HG03442 (cell line): ENCODE measurements at regions not wholly inside any gene's neighbourhood (a gene's known extent, or its start where the extent isn't known, plus 50 kb on each side); places are given as distances from the start of the nearest gene placed in this dataset.
"Not testable (repeated sequence)": the region's sequence is repeated elsewhere in the genome, so short reads cannot be mapped to it uniquely, and the experiment has no call there.

Experiments used
- ATAC-seq: cut with Tn5 transposase; IDR thresholded peaks from one replicate; pipeline ENCODE4 v1.9.1; 2021; ENCODE audit warnings: mild to moderate bottlenecking, moderate library complexity; ENCODE audit not compliant: unreplicated experiment

DNA sequence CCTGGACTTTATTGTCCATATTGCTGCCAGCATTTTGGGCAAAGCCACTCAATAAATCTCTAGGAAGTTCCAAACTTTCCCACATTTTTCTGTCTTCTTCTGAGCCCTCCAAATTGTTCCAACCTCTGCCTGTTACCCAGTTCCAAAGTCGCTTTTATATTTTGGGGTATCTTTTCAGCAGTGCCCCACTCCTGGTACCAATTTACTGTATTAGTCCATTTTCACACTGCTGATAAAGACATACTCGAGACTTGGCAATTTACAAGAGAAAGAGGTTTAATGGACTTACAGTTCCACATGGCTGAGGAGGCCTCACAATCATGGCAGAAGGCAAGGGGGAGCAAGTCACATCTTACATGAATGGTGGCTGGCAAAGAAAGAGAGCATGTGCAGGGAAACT, 53.4 kb downstream of the AHSP start:
- ATAC-seq, result not testable (repeated sequence)

DNA sequence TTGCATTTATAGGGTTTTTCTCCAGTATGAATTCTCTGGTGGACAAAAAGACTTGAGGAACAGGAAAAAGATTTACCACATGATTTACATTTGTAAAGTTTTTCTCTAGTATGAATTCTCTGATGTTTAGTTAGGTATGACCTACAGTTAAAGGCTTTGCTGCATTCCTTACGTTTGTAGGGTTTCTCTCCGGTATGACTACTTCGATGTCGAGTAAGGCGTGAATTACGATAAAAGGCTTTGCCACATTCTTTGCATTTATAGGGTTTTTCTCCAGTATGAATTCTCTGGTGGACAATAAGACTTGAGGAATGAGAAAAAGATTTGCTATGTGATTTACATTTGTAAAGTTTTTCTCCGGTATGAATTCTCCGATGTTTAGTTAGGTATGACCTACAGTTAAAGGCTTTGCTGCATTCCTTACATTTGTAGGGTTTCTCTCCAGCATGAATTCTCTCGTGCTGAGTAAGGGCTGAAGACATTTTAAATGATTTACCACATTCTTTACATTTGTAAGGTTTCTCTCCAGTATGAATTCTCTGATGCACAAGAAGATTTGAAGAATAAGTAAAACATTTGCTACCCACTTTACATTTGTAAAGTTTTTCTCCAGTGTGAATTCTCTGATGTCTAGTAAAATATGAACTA, 74.2 kb downstream of the AHSP start:
- ATAC-seq, result not testable (repeated sequence)

DNA sequence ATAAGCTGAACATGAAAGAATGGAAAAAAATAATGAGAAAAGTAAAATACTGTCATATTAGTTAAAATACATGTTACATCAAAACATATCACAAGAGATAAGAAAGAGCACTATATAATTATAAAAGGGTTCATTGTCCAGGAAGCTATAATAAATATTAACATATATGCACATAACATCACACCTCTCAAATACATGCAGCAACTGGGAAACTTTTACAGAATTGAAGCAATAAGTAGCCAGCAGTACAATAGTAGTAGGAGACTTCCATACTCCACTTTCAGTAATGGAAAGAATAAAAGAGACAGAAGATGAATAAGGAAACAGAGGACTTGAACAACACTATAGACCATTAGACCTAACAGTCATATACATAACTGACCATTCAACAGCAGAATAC, 90.4 kb downstream of the AHSP start:
- no peak for ATAC-seq

DNA sequence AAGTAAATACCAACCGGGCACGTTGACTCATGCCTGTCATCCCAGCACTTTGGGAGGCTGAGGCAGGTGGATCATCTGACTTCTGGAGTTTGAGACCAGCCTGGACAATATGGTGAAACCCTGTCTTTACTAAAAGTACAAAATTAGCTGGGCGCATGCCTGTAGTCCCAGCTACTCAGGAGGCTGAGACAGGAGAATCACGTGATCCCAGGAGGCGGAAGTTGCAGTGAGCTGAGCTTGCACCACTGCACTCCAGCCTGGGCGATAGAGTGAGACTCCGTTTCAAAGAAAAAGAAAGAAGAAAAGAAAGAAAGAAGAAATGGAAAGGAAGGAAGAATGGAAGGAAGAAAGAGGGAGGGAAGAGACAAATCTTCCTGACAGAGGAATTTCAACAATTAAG, 108.7 kb downstream of the AHSP start:
- ATAC-seq, result no peak

DNA sequence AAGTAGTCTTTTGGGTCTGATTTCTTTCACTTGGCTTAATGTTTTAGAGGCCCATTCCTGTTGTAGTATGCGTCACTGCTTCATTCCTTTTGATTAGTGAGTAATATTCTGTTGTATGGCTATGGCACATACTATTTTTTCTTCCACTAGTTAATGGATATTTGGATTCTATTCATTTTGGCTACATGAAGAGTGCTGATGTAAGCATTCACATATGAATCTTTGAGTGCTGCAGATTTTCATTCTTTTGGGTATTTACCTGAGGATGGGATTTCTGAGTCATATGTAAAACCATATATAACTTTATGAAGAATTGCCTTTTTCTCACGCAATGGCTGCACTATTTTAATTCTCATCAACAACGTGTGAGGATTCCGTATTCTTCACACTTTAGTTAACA, 113.6 kb downstream of the AHSP start:
- no peak for ATAC-seq

DNA sequence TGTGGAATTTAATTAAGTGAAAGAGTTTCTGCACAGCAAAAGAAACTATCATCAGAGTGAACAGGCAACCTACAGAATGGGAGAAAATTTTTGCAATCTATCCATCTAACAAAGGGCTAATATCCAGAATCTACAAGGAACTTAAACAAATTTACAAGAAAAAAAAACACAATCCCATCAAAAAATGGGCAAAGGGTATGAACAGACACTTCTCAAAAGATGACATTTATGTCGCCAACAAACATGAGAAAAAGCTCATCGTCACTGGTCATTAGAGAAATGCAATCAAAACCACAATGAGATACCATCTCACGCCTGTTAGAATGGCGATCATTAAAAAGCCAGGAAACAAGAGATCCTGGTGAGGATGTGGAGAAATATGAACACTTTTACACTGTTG, 128.0 kb downstream of the AHSP start:
- not testable (repeated sequence) for ATAC-seq

DNA sequence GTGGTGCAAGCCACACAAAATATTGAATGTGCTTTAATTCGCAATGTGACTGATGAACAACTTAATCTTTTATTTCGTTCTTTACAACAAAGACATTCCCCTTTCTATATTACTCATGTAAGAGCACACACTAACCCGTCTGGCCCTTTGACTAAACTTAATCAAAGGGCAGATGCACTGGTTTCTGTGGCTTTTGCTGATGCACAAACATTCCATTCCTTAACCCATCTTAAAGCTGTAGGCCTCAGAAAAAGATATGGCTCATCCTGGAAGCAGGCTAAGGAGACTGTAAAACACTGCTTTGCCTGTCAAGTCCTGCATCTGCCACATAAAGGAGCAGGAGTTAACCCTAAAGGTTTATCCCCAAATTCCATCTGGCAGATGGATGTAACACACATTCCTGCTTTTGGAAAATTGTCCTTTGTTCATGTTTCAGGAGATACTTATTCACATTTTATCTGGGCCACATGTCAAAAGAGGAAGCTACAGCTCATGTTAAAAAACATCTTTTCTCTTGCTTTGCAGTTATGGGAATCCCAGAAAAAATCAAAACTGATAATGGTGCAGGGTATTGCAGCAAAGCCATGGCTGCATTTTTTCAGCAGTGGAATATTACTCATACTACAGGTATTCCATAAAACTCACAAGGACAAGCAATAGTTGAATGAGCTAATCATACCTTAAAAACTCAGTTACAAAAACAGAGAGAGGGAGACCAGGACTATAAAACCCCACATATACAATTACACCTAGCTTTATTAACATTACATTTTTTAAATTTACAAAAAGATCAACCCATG, 137.2 kb downstream of the AHSP start:
- ATAC-seq, result no peak

DNA sequence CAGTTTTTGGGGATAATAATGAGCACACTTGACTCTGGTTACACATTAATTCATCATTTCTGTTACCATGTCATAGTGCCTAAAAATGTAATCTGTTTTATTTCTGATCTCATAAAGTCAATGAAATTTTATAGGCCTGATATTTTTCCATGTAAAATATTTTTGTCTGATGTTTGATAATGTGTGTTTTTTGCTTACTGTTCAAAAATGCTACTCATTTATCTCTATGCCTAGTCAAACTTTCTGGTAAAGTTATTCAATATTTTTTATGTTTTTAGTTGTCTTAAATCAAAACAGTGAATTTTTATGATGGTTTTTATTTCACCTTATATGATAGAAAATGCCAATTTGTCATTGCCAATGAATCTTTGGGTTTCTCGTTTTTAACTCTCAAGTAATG, 147.0 kb downstream of the AHSP start:
- ATAC-seq, result no peak

DNA sequence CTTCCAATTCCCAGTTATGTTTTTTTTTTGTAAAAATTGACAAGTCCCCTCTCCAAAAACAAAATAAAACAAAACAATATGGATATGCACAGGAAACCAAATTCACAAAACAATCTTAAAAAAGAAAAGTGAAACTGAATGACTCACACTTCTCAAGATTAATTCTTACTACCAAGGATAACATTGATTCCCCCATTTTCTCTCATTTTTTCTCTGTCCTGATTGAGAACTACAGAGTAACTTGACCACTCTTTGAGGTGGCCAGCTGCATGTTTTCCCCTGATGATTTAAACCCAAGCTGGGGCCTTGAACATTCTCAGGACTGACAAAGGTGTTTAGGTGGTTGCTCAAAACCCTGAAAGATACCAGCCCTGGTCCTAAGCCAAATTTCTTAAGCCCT, 149.0 kb downstream of the AHSP start:
- ATAC-seq, result no peak

DNA sequence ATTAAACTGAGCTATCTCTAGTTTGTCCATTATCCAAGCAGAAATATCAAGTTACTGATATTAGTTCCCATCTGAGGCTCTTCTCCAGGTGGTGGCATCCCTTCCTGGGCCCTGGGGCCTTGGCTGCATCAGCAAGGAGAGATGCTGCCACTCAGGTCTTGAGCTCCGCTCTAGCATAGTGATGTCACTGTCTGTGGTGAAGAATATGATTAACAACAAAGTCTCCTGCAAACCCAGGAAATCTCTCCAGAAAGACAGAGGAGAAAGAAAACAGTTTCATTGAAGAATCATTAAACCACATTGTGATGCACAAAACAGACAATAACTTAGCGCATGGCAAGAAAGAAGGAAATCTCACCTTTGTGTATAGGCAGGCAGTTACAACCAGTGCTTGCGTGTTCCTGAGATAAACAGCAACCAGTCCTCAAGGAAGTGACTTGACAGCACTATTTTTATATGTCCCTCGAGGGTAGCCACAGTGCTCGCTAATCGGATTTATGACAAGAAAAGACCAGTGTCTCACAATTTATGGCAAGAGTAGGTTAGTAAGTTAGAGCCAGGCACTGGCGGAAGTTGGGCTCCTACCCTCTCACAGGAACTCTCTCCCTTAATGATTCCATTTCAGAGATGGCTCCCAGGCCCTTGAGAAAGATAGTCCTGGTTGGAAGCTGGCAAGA, 151.1 kb downstream of the AHSP start:
- no peak for ATAC-seq

DNA sequence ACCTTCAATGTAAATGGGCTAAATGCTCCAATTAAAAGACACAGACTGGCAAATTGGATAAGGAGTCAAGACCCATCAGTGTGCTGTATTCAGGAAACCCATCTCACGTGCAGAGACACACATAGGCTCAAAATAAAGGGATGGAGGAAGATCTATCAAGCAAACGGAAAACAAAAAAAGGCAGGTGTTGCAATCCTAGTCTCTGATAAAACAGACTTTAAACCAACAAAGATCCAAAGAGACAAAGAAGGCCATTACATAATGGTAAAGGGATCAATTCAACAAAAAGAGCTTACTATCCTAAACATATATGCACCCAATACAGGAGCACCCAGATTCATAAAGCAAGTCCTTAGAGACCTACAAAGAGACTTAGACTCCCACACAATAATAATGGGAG, 161.6 kb downstream of the AHSP start:
- not testable (repeated sequence) for ATAC-seq

DNA sequence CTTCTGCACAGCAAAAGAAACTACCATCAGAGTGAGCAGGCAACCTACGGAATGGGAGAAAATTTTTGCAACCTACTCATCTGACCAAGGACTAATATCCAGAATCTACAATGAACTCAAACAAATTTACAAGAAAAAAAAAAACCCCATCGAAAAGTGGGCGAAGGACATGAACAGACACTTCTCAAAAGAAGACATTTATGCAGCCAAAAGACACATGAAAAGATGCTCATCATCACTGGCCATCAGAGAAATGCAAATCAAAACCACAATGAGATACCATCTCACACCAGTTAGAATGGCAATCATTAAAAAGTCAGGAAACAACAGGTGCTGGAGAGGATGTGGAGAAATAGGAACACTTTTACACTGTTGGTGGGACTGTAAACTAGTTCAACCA, 164.6 kb downstream of the AHSP start:
- ATAC-seq, result not testable (repeated sequence)

DNA sequence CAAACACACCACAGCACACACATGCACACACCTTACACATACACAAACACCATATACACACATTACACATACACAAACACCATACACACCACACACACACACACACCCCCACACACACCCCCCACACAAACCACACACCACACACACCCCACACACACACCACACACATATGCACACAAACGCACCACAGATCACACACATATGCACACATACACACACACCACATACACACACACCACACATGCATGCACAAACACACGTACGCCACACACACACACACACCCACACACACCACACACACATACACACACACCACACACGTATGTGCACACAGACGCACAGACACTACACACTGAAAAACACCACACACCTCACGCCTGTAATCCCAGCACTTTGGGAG, 166.0 kb downstream of the AHSP start:
- ATAC-seq, result no peak

DNA sequence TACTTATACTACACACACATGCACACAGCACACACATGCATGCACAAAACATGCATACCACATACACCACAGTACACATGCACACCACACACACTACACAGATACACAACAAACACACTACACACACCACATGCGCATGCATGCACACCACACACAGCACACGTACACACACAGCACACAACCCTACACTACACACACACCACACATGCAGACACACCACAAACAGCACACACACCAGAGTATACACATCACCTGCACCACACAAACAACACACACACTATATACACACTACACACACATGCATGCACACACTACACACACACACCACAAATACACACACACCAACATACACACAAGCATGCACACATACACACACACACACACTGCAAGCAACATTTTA, 166.8 kb downstream of the AHSP start:
- no peak for ATAC-seq

DNA sequence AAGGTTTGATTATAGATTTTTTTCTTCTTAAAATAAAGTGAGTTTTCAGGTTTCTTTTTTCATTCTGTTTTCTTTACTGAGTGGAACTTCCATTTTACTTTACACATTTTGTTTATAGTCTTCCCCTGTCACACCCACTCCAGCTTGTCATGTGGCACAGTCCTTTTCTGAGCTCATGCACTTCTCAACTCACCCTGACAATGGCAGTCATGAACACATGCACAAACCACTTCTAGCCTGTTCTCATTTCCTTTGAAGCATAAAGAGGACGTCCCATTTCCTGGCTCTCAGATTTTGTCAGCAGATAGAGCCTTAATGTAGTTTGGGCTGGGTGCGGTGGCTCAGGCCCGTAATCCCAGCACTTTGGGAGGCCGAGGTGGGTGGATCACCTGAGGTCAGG, 168.0 kb downstream of the AHSP start:
- peak; percentile 53 for ATAC-seq

DNA sequence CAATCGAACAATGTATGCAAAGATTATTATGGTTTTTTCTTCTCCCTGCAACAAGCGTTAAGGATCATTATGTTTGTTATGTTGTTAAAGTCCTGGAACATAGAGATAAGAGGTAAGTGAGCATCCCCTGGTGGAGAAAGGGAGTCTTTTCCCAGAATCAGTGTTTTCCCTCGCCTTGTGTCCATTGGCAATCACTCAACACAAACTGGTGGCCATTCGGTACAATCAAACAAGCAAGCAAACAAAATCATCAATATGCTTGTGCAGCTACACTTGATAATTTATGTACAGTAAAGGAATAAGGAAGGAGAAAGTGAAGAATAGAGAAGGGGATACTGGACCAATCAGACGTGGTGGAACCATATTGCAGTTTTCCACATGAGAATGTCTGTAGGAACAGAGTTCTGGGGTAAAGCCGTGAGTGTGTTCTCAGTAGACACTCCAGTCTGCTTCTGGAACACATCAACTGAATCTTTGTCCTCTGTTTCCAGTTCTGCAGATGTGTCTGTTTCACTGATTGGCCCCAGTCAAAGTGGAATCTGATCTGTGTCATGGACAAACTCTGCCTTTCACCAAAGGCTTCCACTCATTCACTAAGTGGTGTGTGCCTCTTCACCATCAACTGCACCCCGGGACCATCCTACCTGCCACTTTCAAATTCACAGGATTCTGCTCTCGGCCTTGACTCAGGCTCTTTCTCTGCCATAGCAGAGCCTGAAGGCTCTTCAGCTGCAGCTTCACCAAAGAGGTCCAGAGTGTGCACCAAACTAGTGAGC, 169.5 kb downstream of the AHSP start:
- ATAC-seq, result no peak

DNA sequence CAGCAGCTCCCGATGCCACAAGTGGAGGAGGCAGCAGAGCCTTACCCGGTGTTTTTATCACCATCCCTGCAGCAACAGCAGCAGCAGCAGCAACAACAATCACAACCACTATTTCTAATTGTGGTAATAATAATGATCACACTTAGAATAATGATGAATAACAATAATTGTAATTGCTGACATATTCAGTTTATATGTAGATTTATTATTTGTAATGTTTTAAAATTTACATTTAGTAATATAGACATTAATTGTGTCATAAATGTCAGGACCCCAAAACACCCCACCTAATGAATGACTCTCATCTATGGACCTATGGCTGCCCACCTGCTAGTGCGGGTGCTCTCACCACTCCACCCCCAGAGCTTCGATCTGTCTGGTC, 170.0 kb downstream of the AHSP start:
- no peak for ATAC-seq

DNA sequence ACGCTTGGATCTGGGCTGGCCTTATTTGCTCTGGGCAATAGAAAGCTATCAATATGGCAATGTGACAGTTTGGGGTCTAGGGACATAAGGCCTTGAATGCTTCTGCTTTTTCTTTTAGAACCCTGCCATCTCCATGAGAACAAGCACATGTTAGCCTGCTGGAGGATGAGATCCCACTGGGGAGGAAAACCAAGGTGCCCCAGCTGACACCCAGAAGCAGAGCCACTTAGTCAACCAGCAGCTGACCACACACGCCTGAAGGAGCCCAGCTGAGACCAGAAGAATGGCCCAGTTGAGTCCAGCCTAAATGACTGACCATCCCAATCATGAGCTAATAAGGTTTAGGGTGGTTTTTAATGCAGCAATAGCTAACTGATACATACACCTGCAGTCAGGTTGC, 171.2 kb downstream of the AHSP start:
- no peak for ATAC-seq

DNA sequence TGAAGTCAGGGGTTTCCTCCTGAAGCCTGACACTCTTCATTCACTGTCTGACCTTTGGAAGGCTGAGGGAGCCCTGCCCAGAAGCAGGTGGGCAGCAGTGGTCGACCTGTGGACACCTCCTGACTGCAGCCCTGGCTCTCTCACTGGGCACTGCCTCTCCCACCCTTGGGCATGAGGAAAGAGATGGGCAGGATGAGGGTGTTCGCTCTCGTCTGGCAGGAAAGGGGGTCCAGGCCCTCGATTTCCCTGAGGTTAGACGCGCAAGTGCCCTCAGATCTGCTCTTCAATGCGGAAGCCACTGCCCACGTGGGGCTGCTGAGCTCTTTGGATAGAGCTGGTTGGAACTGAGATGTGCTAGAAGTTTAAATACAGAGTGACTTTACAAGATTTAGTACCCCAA, 171.9 kb downstream of the AHSP start:
- no peak for ATAC-seq

DNA sequence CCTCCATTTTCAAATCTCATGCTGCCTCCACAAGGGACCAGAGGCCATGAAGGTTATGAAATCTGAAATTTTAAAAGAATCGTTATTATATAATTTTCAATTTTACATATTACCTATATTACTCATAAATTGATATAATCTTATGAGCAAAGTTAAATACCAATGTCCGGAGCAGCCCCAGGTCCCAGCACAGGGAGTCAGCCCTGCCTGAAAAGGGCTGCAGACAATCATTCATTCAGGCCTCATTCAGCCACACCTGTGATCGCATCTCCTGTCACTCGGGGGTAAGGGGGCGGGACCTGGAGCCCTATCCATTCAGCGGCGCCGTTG, 172.5 kb downstream of the AHSP start:
- peak; percentile 92 for ATAC-seq

DNA sequence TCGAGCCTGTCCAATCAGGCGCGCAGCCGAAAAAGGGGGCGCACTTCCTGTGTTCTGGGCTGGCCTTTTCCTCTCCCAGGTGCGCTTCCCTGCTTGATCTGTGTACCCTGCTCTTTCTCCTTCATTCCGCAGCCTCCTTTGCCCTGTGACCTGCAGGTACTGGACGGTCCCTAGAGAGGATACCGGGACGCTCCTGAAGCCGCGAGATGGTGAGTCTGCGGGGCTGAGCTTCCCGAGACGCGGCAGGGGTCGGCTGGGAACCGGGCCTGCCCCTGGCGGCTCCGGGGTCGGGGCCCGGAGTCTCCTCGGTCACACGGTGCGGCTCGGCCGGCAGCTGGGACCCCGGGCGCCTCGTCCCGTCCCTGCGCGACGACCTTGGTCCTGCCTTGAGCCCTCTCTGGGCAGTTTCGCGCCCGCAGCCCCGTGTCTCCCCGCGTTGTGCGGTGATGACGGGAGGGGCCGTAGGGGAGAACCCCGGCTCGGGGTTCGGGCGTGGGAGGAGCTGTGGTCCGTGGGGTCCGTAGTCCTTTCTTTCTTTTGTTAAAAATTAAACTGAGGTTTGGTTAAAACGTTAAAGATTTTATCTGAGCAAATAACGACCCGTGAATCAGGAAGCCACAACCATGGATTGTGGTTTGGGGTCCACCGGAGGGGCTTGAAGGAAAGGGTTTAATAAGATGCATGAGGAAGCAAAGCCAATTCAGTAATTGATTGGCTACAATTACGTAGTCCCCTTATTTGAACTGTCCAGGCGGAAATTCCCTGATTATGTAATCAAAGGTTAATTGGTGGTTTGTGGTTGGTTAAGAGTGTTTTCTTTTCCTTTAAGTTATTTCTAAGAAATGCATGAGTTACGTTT, 172.8 kb upstream of the ZNF267 start:
- ATAC-seq, result peak; percentile 25
